Neutrophil (primary cell): ENCODE measurements at regions not wholly inside any gene's neighbourhood (a gene's known extent, or its start where the extent isn't known, plus 50 kb on each side); places are given as distances from the start of the nearest gene placed in this dataset.

Experiments used
- H3K27ac ChIP-seq: fragments of 200-600 bp; sonication (generic); 2 replicates; pipeline ENCODE4 v1.5.1; 2016; ENCODE audit warnings: mild to moderate bottlenecking, moderate library complexity
- H3K27me3 ChIP-seq: fragments of 200-600 bp; sonication (generic); 2 replicates; pipeline ENCODE4 v1.6.0; 2016; ENCODE audit warnings: mild to moderate bottlenecking
- H3K36me3 ChIP-seq: fragments of 200-600 bp; sonication (generic); 2 replicates; pipeline ENCODE4 v1.5.1; 2017
- H3K4me1 ChIP-seq, 2 experiments: fragments of 200-600 bp in 1 of 2; sonication (generic) in 1 of 2; 1 replicate in 1 of 2; 2 replicates in 1 of 2; pipeline versions ENCODE4 v1.5.1 to v1.6.1; 2013 to 2016; ENCODE audit warnings: low read depth in 1 of 2, low read length in 1 of 2, mild to moderate bottlenecking in 1 of 2, moderate library complexity in 1 of 2; ENCODE audit not compliant: control insufficient read depth in 1 of 2, insufficient read depth in 1 of 2
- H3K4me3 ChIP-seq, 2 experiments: fragments of 200-600 bp in 1 of 2; sonication (generic) in 1 of 2; 1 replicate in 1 of 2; 2 replicates in 1 of 2; pipeline ENCODE4 v1.5.1; 2013 to 2016; ENCODE audit warnings: low read depth in 1 of 2, low read length in 1 of 2, mild to moderate bottlenecking in 1 of 2, moderate library complexity in 1 of 2
- H3K9me3 ChIP-seq: fragments of 200-600 bp; sonication (generic); 2 replicates; pipeline ENCODE4 v1.5.1; 2016
- TF ChIP-seq, protein P1 (sequence below): fragments of 200-600 bp; sonication (generic); IDR thresholded peaks from 2 replicates; pipeline ENCODE4 v1.5.1; 2016; ENCODE audit warnings: antibody characterized with exemption

DNA sequence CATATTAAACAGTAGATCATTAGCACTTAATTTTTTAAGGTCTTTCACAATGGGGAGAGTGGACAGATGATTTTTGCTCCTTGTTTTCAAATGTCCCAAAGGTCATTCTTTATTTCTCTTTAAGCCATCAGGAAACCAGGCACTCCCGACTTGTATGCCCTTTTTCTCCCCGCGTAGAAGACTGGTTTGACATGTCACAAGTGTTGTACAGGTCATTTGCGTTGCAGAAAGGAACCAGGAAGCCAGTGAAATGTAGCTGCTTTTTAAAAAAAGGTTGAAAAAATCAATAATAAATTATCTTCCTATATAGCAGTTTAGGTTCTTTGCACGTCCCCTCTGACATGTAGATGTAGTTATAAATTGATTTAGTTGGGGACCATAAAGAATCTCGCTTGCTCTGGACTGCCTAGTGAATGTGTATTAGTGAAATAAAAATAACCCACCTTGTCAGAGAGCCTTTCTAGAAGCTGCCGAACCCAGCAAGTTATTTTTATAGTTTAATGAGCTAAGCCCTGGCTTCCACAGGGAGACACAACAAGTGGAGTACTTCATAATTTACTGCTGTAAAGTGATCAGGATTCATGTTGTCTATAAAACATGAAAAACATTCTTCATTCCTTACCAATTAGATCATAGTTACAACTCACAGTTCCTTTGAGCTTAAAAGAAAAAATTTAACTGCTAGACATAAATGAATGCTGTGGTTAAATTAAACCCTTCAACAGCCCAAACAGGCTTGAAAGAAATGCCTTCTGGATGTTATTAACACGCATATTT, 404.6 kb downstream of the CSNK1G3 start:
- Histone ChIP-seq H3K4me3 (no peak overlapping the region), H3K4me1 (no peaks in the 10 kb centered on the region), H3K9me3 (no peaks in the 10 kb centered on the region), H3K36me3 (no peaks in the 10 kb centered on the region), H3K27ac (no peak overlapping the region), H3K27me3 (no peaks in the 10 kb centered on the region)
- TF ChIP-seq, protein P1, sequence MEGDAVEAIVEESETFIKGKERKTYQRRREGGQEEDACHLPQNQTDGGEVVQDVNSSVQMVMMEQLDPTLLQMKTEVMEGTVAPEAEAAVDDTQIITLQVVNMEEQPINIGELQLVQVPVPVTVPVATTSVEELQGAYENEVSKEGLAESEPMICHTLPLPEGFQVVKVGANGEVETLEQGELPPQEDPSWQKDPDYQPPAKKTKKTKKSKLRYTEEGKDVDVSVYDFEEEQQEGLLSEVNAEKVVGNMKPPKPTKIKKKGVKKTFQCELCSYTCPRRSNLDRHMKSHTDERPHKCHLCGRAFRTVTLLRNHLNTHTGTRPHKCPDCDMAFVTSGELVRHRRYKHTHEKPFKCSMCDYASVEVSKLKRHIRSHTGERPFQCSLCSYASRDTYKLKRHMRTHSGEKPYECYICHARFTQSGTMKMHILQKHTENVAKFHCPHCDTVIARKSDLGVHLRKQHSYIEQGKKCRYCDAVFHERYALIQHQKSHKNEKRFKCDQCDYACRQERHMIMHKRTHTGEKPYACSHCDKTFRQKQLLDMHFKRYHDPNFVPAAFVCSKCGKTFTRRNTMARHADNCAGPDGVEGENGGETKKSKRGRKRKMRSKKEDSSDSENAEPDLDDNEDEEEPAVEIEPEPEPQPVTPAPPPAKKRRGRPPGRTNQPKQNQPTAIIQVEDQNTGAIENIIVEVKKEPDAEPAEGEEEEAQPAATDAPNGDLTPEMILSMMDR = no peak

DNA sequence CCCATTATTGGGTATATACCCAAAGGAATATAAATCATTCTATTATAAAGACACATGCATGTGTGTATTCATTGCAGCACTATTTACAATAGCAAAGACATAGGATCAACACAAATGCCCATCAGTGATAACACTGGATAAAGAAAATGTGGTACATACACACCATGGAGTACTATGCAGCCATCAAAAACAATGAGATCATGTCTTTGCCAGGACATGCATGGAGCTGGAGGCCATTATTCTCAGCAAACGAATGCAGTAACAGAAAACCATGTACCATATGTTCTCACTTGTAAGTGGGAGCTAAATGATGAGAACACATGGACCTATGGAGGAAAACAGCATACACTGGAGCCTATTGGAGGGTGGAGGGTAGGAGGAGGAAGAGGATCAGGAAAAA, 402.4 kb downstream of the CSNK1G3 start:
- H3K4me1 ChIP-seq = no peaks in the 10 kb centered on the region
- H3K36me3 ChIP-seq = no peaks in the 10 kb centered on the region

DNA sequence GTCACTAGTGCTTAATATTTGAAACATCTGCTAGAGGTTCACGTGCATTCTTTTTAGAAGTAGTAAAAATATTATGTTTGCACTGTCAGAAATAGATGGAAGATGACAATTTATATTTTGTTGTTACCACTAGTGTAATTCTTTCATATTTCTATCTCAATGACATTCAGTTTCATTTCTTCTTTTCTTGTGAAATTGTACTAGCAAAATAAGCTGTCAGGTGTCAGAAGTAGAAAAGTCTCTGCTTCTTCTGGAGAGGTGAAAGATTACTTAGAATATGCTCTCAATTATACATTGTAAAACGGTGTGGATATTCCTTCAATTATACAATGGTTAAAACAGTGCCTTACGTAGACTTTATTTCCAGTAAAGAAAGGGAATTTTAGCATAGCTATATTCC, 395.4 kb downstream of the CSNK1G3 start:
- H3K27ac ChIP-seq = no peak overlapping the region
- no peak overlapping the region for H3K4me3 ChIP-seq
- no peaks in the 10 kb centered on the region for H3K9me3 ChIP-seq
- no peaks in the 10 kb centered on the region for H3K36me3 ChIP-seq
- H3K27me3 ChIP-seq = no peaks in the 10 kb centered on the region
- H3K4me1 ChIP-seq = no peaks in the 10 kb centered on the region
- TF ChIP-seq, protein P1 = no peak

More for the DNA sequence above, 402.4 kb downstream of the CSNK1G3 start:
- no peak overlapping the region for H3K4me3 ChIP-seq
- TF ChIP-seq, protein P1 = no peak
- H3K27ac ChIP-seq = no peak overlapping the region
- no peaks in the 10 kb centered on the region for H3K27me3 ChIP-seq
- H3K9me3 ChIP-seq = no peaks in the 10 kb centered on the region

DNA sequence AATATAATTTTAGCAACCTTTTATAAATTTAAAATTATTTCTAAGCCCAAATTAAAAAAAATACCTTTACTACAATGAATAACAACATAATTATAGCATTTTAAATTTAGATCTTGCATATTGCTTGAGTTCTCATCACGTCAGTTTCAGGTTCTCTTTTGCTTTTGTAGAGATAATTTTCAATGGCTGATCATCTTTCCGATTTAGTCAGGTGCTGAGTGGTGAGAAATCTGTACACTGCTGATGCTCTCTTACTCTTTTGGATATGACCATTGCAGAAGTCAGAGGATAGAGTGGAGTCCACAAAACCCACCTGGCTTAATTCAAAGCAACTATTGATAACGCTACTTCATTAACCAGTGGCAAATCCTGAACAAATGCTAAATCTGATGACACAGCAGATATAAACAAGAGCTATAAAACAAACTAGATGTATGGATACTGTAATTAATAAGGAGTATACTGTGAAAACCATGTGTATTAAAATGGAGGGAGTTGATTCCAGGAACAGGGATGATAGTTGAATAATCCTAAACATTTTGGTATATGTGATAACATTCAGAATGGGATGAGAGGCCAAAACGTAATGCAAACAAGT, 394.8 kb downstream of the CSNK1G3 start:
- H3K4me3 ChIP-seq = no peak overlapping the region
- H3K36me3 ChIP-seq = no peaks in the 10 kb centered on the region
- TF ChIP-seq, protein P1 = no peak
- H3K27ac ChIP-seq = no peak overlapping the region
- H3K27me3 ChIP-seq = no peaks in the 10 kb centered on the region
- H3K9me3 ChIP-seq = no peaks in the 10 kb centered on the region
- H3K4me1 ChIP-seq = no peaks in the 10 kb centered on the region

DNA sequence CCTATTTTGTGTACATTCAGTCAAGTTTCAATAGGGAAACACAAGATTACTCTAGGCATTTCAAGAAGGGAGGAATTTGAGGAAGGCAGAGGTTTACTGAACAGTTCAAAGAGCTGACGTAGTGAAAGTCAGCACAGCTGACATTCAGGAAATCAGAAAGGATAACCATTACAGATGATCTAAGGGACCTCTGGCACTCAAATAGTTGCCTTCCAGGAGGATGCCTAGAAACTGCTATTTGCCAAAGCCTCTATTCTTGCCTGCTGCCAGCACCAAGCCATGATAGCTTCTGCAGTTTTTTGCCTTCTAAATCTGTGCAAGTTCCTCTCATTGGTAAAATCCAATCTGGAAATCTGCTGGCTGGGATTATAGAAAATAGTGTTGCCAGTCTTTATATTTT, 373.1 kb downstream of the CSNK1G3 start:
- Histone ChIP-seq H3K4me3 (no peak overlapping the region), H3K9me3 (no peaks in the 10 kb centered on the region)
- TF ChIP-seq, protein P1 = no peak

More for the DNA sequence above, 373.1 kb downstream of the CSNK1G3 start:
- Histone ChIP-seq H3K4me1 (no peaks in the 10 kb centered on the region), H3K27ac (no peak overlapping the region), H3K36me3 (no peaks in the 10 kb centered on the region), H3K27me3 (no peaks in the 10 kb centered on the region)
